ENCODE measurements at regions not wholly inside any gene's neighbourhood (a gene's known extent, or its start where the extent isn't known, plus 50 kb on each side); places are given as distances from the start of the nearest gene placed in this dataset.

- H3K4me2 ChIP-seq (ENCODE audit: insufficient read depth, low read length), result no peak overlapping the region
- no peak overlapping the region for H2AFZ ChIP-seq (ENCODE audit: low read depth, low read length)
- BruUV-seq (replicated peaks), result no TSS peak
- no peak overlapping the region for H3K27ac ChIP-seq (ENCODE audit: insufficient read depth, low read depth, low read length)
- DNase-seq (ENCODE audit: low read depth, low spot score) (no peak), FAIRE-seq (no peak)
- TF ChIP-seq MAX (IDR thresholded peaks at IDR 0.05; ENCODE audit: insufficient read depth, insufficient read length), result no peak
- TF ChIP-seq FOS (IDR thresholded peaks at IDR 0.05; ENCODE audit: borderline replicate concordance, insufficient read depth, low read length), result no peak
- no peak for TF ChIP-seq JUN (IDR thresholded peaks at IDR 0.05; ENCODE audit: borderline replicate concordance, insufficient read depth, insufficient read length, low read depth)
- TF ChIP-seq GATA2 (IDR thresholded peaks at IDR 0.05; ENCODE audit: insufficient read depth, insufficient read length, low read depth, low read length), result no peak
- TF ChIP-seq MYC (IDR thresholded peaks at IDR 0.05; ENCODE audit: low read depth, low read length), result no peak
- no peak for TF ChIP-seq POLR2AphosphoS5 (IDR thresholded peaks at IDR 0.05; ENCODE audit: insufficient read depth, low read depth, low read length)
- TF ChIP-seq POLR2A (IDR thresholded peaks at IDR 0.05; ENCODE audit: low read depth, low read length), result no peak
- no peak for TF ChIP-seq CTCF (IDR thresholded peaks at IDR 0.05; ENCODE audit: extremely low read depth in 1 of 2, insufficient read depth in 1 of 2, low read depth in 1 of 2, low read length in 2 of 2)
- no peak for TF ChIP-seq EZH2 (IDR thresholded peaks at IDR 0.05; ENCODE audit: borderline replicate concordance, low read depth, low read length, severe bottlenecking)
- peaks cover 9% of the 10 kb centered on the region for H3K9me3 ChIP-seq (replicated peaks; ENCODE audit: control insufficient read depth, insufficient read depth, low read length)
- intact Hi-C loops (cut with micrococcal nuclease), result no loop called here
- H3K27me3 ChIP-seq (ENCODE audit: control insufficient read depth in 2 of 2, insufficient read depth in 2 of 2, low read length in 2 of 2), result no peaks in the 10 kb centered on the region
- no peaks in the 10 kb centered on the region for H4K20me1 ChIP-seq (replicated peaks; ENCODE audit: control insufficient read depth, extremely low read depth, insufficient read depth, low read length)
- no peaks in the 10 kb centered on the region for H3K4me1 ChIP-seq (ENCODE audit: control insufficient read depth, extremely low read depth, insufficient read depth, low read length)
- ChIA-PET POLR2A (no interaction called here), CTCF (no interaction called here)
- H3K79me2 ChIP-seq (ENCODE audit: control insufficient read depth, insufficient read depth, low read length), result no peaks in the 10 kb centered on the region
- H3K4me3 ChIP-seq (replicated peaks in 1 of 3; ENCODE audit: insufficient read depth in 1 of 3, low read depth in 1 of 3, low read length in 3 of 3), result no peak overlapping the region
- dilution Hi-C loops (cut with MboI; ENCODE audit: extremely low pct_ligation_motif_present, low sequenced_read_pairs), result no loop called here
- no peaks in the 10 kb centered on the region for H3K36me3 ChIP-seq (ENCODE audit: control insufficient read depth in 2 of 2, extremely low read depth in 1 of 2, insufficient read depth in 2 of 2, low read length in 2 of 2)
- H3K9ac ChIP-seq (replicated peaks; ENCODE audit: extremely low read depth, insufficient read depth, low read length), result no peak overlapping the region
- H3K9me1 ChIP-seq (replicated peaks; ENCODE audit: control insufficient read depth, extremely low read depth, insufficient read depth, low read length), result no peaks in the 10 kb centered on the region
Measured at GRCh38 chr6:115487331-115487730, 573.4 kb downstream of the FRK start.
